Naive thymus-derived CD4-positive, alpha-beta T cell (primary cell): ENCODE measurements at regions not wholly inside any gene's neighbourhood (a gene's known extent, or its start where the extent isn't known, plus 50 kb on each side); places are given as distances from the start of the nearest gene placed in this dataset.

Experiments used
- ATAC-seq: fragments of 150-1000 bp; cut with Tn5 transposase; 2 replicates; pipeline ENCODE4 v1.10.0; 2021; ENCODE audit warnings: mild to moderate bottlenecking, moderate library complexity
- CTCF ChIA-PET: fragments of 350-600 bp; sonication (Branson Sonifier 250); formaldehyde crosslinking; loops from one replicate; lab custom pipeline; 2021; ENCODE audit warnings: antibody characterized with exemption; lab: Charles Lee
- POLR2A ChIA-PET: fragments of 350-600 bp; sonication (Branson Sonifier 250); formaldehyde crosslinking; loops from one replicate; lab custom pipeline; 2021; ENCODE audit warnings: antibody characterized with exemption, inconsistent platforms; lab: Charles Lee
- DNase-seq, 9 donors: peaks; one replicate each; pipeline versions ENCODE4 v3.0.0 to v3.0.0-alpha.2; 2020 to 2022; ENCODE audit warnings: mixed read lengths in 1 of 9
- H3K27ac ChIP-seq: one replicate; pipeline ENCODE4 v1.7.0; 2013; ENCODE audit warnings: mild to moderate bottlenecking, low read depth, low read length, moderate library complexity
- H3K27me3 ChIP-seq, 2 donors: one replicate each; pipeline ENCODE4 v1.7.0; 2013; ENCODE audit warnings: low read length in 2 of 2, mild to moderate bottlenecking in 2 of 2, moderate library complexity in 2 of 2; ENCODE audit not compliant: control insufficient read depth in 2 of 2, insufficient read depth in 2 of 2
- H3K36me3 ChIP-seq, 3 experiments: 1 replicate in 2 of 3; 2 replicates in 1 of 3; pipeline ENCODE4 v1.7.0; 2013; ENCODE audit warnings: low read length in 3 of 3, mild to moderate bottlenecking in 3 of 3, moderate library complexity in 1 of 3; ENCODE audit not compliant: insufficient read depth in 3 of 3, control insufficient read depth in 2 of 3
- H3K4me1 ChIP-seq, 2 donors: one replicate each; pipeline ENCODE4 v1.7.0; 2013; ENCODE audit warnings: low read length in 2 of 2, mild to moderate bottlenecking in 2 of 2, moderate library complexity in 1 of 2; ENCODE audit not compliant: control insufficient read depth in 2 of 2, insufficient read depth in 2 of 2
- H3K4me3 ChIP-seq: 2 replicates; pipeline ENCODE4 v1.7.0; 2013; ENCODE audit warnings: mild to moderate bottlenecking, low read length
- H3K9me3 ChIP-seq, 3 experiments: 1 replicate in 2 of 3; 2 replicates in 1 of 3; pipeline ENCODE4 v1.7.0; 2013; ENCODE audit warnings: low read length in 3 of 3; ENCODE audit not compliant: control insufficient read depth in 2 of 3
- H3K27ac Mint-ChIP-seq, 9 donors: one replicate each; pipeline ENCODE4 v1.8.0; 2020 to 2022; ENCODE audit warnings: mixed read lengths in 9 of 9, mild to moderate bottlenecking in 8 of 9, moderate library complexity in 5 of 9, inconsistent platforms in 2 of 9
- H3K27me3 Mint-ChIP-seq, 5 donors: one replicate each; pipeline ENCODE4 v1.8.0; 2021 to 2022; ENCODE audit warnings: mixed read lengths in 5 of 5, mild to moderate bottlenecking in 1 of 5
- H3K36me3 Mint-ChIP-seq, 5 donors: one replicate each; pipeline ENCODE4 v1.8.0; 2020 to 2022; ENCODE audit warnings: mixed read lengths in 5 of 5, mild to moderate bottlenecking in 3 of 5, inconsistent platforms in 1 of 5
- H3K4me1 Mint-ChIP-seq, 7 donors: one replicate each; pipeline ENCODE4 v1.8.0; 2020 to 2022; ENCODE audit warnings: mixed read lengths in 7 of 7, mild to moderate bottlenecking in 3 of 7, inconsistent platforms in 1 of 7
- H3K4me3 Mint-ChIP-seq, 10 donors: one replicate each; pipeline ENCODE4 v1.8.0; 2020 to 2022; ENCODE audit warnings: mild to moderate bottlenecking in 10 of 10, mixed read lengths in 10 of 10, moderate library complexity in 6 of 10, inconsistent platforms in 2 of 10
- H3K9me3 Mint-ChIP-seq, 11 donors: one replicate each; pipeline ENCODE4 v1.8.0; 2020 to 2022; ENCODE audit warnings: mixed read lengths in 11 of 11, mild to moderate bottlenecking in 4 of 11, inconsistent platforms in 1 of 11, moderate library complexity in 1 of 11
- intact Hi-C, 2 donors: fragments of 100-400 bp; cut with micrococcal nuclease; formaldehyde crosslinking; loops; one replicate each; pipeline ENCODE4 v1.15.1; 2023

- ATAC-seq = no peak
- no peak overlapping the region for H3K4me3 ChIP-seq
- H3K9me3 Mint-ChIP-seq = peaks cover 4 to 42% (median 14%) of the 10 kb centered on the region in 11 donors
These were observed 792.6 kb upstream of the RAG2 start for GRCh38 chr11:37390576-37391083.

GRCh38 chr11:37378958-37379357 is 780.9 kb upstream of the RAG2 start:
- no peaks in the 10 kb centered on the region for H3K36me3 ChIP-seq
- H3K4me1 Mint-ChIP-seq = no peaks in the 10 kb centered on the region
- peaks cover 4 to 33% (median 16%) of the 10 kb centered on the region in 11 donors for H3K9me3 Mint-ChIP-seq
- no peak overlapping the region for H3K4me3 Mint-ChIP-seq
- no peaks in the 10 kb centered on the region for H3K27me3 Mint-ChIP-seq
- H3K36me3 Mint-ChIP-seq = no peaks in the 10 kb centered on the region
- H3K4me1 ChIP-seq = no peaks in the 10 kb centered on the region
- ATAC-seq = no peak
- H3K4me3 ChIP-seq = no peak overlapping the region
- H3K27ac ChIP-seq = no peak overlapping the region
- CTCF ChIA-PET = no interaction called here
- POLR2A ChIA-PET = no interaction called here
- intact Hi-C loops = no loop called here
- no peaks in the 10 kb centered on the region for H3K9me3 ChIP-seq
- no peaks in the 10 kb centered on the region for H3K27me3 ChIP-seq
- no peak for DNase-seq
- H3K27ac Mint-ChIP-seq = no peak overlapping the region

More at GRCh38 chr11:37390576-37391083, 792.6 kb upstream of the RAG2 start:
- no peaks in the 10 kb centered on the region for H3K4me1 Mint-ChIP-seq
- Histone ChIP-seq H3K9me3 (peaks cover 0 to 7% (median 5%) of the 10 kb centered on the region in 3 experiments), H3K27ac (no peak overlapping the region), H3K4me1 (no peaks in the 10 kb centered on the region), H3K27me3 (no peaks in the 10 kb centered on the region), H3K36me3 (no peaks in the 10 kb centered on the region)
- intact Hi-C loops = no loop called here
- ChIA-PET POLR2A (no interaction called here), CTCF (no interaction called here)
- H3K36me3 Mint-ChIP-seq = no peaks in the 10 kb centered on the region
- H3K4me3 Mint-ChIP-seq = no peak overlapping the region
- no peak overlapping the region for H3K27ac Mint-ChIP-seq
- H3K27me3 Mint-ChIP-seq = no peaks in the 10 kb centered on the region
- no peak for DNase-seq

- Histone ChIP-seq H3K4me3 (no peak overlapping the region), H3K27ac (no peak overlapping the region), H3K27me3 (no peaks in the 10 kb centered on the region), H3K4me1 (no peaks in the 10 kb centered on the region), H3K9me3 (no peaks in the 10 kb centered on the region), H3K36me3 (no peaks in the 10 kb centered on the region)
- ChIA-PET POLR2A (no interaction called here), CTCF (no interaction called here)
- intact Hi-C loops = no loop called here
- Mint-ChIP-seq H3K9me3 (peaks cover 6 to 28% (median 12%) of the 10 kb centered on the region in 11 donors), H3K4me3 (no peak overlapping the region), H3K36me3 (no peaks in the 10 kb centered on the region), H3K4me1 (no peaks in the 10 kb centered on the region), H3K27me3 (no peaks in the 10 kb centered on the region), H3K27ac (no peak overlapping the region)
- DNase-seq (no peak), ATAC-seq (no peak)
These were observed 774.6 kb upstream of the RAG2 start for GRCh38 chr11:37372667-37373066.

GRCh38 chr11:37371346-37371970 is 773.4 kb upstream of the RAG2 start:
- no peak for DNase-seq
- no peak for ATAC-seq

GRCh38 chr11:37370817-37371216 is 772.8 kb upstream of the RAG2 start:
- Mint-ChIP-seq H3K4me3 (no peak overlapping the region), H3K36me3 (no peaks in the 10 kb centered on the region), H3K9me3 (peaks cover 1 to 25% (median 6%) of the 10 kb centered on the region in 11 donors), H3K27me3 (no peaks in the 10 kb centered on the region), H3K4me1 (no peaks in the 10 kb centered on the region), H3K27ac (no peak overlapping the region)
- no peak overlapping the region for H3K4me3 ChIP-seq
- CTCF ChIA-PET = no interaction called here
- H3K27me3 ChIP-seq = no peaks in the 10 kb centered on the region
- no peaks in the 10 kb centered on the region for H3K9me3 ChIP-seq
- no peak overlapping the region for H3K27ac ChIP-seq
- DNase-seq = no peak
- H3K36me3 ChIP-seq = no peaks in the 10 kb centered on the region
- POLR2A ChIA-PET = no interaction called here
- no peaks in the 10 kb centered on the region for H3K4me1 ChIP-seq
- intact Hi-C loops = no loop called here
- ATAC-seq = no peak

More at GRCh38 chr11:37371346-37371970, 773.4 kb upstream of the RAG2 start:
- CTCF ChIA-PET = no interaction called here
- H3K36me3 ChIP-seq = no peaks in the 10 kb centered on the region
- intact Hi-C loops = no loop called here
- H3K27me3 ChIP-seq = no peaks in the 10 kb centered on the region
- no peaks in the 10 kb centered on the region for H3K4me1 Mint-ChIP-seq
- no peaks in the 10 kb centered on the region for H3K36me3 Mint-ChIP-seq
- POLR2A ChIA-PET = no interaction called here
- H3K4me3 ChIP-seq = no peak overlapping the region
- no peak overlapping the region for H3K4me3 Mint-ChIP-seq
- H3K4me1 ChIP-seq = no peaks in the 10 kb centered on the region
- peaks cover 3 to 27% (median 6%) of the 10 kb centered on the region in 11 donors for H3K9me3 Mint-ChIP-seq
- H3K27ac Mint-ChIP-seq = no peak overlapping the region
- H3K27me3 Mint-ChIP-seq = no peaks in the 10 kb centered on the region
- no peak overlapping the region for H3K27ac ChIP-seq
- H3K9me3 ChIP-seq = no peaks in the 10 kb centered on the region

GRCh38 chr11:37364246-37364839 is 766.3 kb upstream of the RAG2 start:
- Histone ChIP-seq H3K9me3 (no peaks in the 10 kb centered on the region), H3K4me3 (no peak overlapping the region), H3K27ac (no peak overlapping the region), H3K4me1 (no peaks in the 10 kb centered on the region), H3K27me3 (no peaks in the 10 kb centered on the region), H3K36me3 (no peaks in the 10 kb centered on the region)
- Mint-ChIP-seq H3K4me3 (no peak overlapping the region), H3K4me1 (peaks cover 0 to 4% (median 0%) of the 10 kb centered on the region in 7 donors), H3K36me3 (no peaks in the 10 kb centered on the region), H3K9me3 (peaks cover 0 to 20% (median 6%) of the 10 kb centered on the region in 11 donors), H3K27me3 (no peaks in the 10 kb centered on the region), H3K27ac (no peak overlapping the region)
- POLR2A ChIA-PET = no interaction called here
- CTCF ChIA-PET = no interaction called here
- intact Hi-C loops = no loop called here
- no peak for ATAC-seq
- DNase-seq = no peak

GRCh38 chr11:37353192-37353591 is 755.2 kb upstream of the RAG2 start:
- no peaks in the 10 kb centered on the region for H3K36me3 Mint-ChIP-seq
- ChIA-PET POLR2A (no interaction called here), CTCF (no interaction called here)
- no peak overlapping the region for H3K27ac ChIP-seq
- no peaks in the 10 kb centered on the region for H3K36me3 ChIP-seq
- peaks cover 0 to 24% (median 5%) of the 10 kb centered on the region in 11 donors for H3K9me3 Mint-ChIP-seq
- DNase-seq (no peak), ATAC-seq (no peak)
- H3K9me3 ChIP-seq = no peaks in the 10 kb centered on the region
- no peak overlapping the region for H3K27ac Mint-ChIP-seq
- H3K4me3 ChIP-seq = no peak overlapping the region
- no peaks in the 10 kb centered on the region for H3K4me1 ChIP-seq
- H3K27me3 ChIP-seq = no peaks in the 10 kb centered on the region
- no peaks in the 10 kb centered on the region for H3K27me3 Mint-ChIP-seq
- H3K4me1 Mint-ChIP-seq = no peaks in the 10 kb centered on the region
- intact Hi-C loops = no loop called here
- H3K4me3 Mint-ChIP-seq = no peak overlapping the region
